VCaP (cell line): ENCODE measurements at regions not wholly inside any gene's neighbourhood (a gene's known extent, or its start where the extent isn't known, plus 50 kb on each side); places are given as distances from the start of the nearest gene placed in this dataset.

Experiments used
- H3K27ac ChIP-seq: fragments of 450-650 bp; 2 replicates; pipeline ENCODE4 v1.5.1; 2017
- CTCF ChIP-seq: fragments of 450-650 bp; conservative IDR thresholded peaks from 2 replicates; pipeline ENCODE4 v1.5.1; 2017; ENCODE audit warnings: mild to moderate bottlenecking, moderate library complexity

- TF ChIP-seq CTCF = no peak
- peak overlapping the region; percentile 95 for H3K27ac ChIP-seq
Measured at GRCh38 chr6:21883595-21884328, 290.2 kb downstream of the SOX4 start.

- no peak for TF ChIP-seq CTCF
- peak overlapping the region; percentile 95 for H3K27ac ChIP-seq
Measured at GRCh38 chr6:21885111-21885510, 291.6 kb downstream of the SOX4 start.

GRCh38 chr6:21885532-21886114, 292.1 kb downstream of the SOX4 start:
- peak overlapping the region; percentile 95 for H3K27ac ChIP-seq
- TF ChIP-seq CTCF = no peak

- TF ChIP-seq CTCF = no peak
- peak overlapping the region; percentile 95 for H3K27ac ChIP-seq
Measured at GRCh38 chr6:21886542-21887151, 293.1 kb downstream of the SOX4 start.

GRCh38 chr6:21887231-21888185, 294.0 kb downstream of the SOX4 start:
- no peak for TF ChIP-seq CTCF

GRCh38 chr6:21891080-21891479, 297.5 kb downstream of the SOX4 start:
- TF ChIP-seq CTCF = no peak
- H3K27ac ChIP-seq = no peak overlapping the region

More at GRCh38 chr6:21887231-21888185, 294.0 kb downstream of the SOX4 start:
- H3K27ac ChIP-seq = peak overlapping the region; percentile 95
